HG03135 (cell line): ENCODE measurements at regions not wholly inside any gene's neighbourhood (a gene's known extent, or its start where the extent isn't known, plus 50 kb on each side); places are given as distances from the start of the nearest gene placed in this dataset.
"Not testable (repeated sequence)": the region's sequence is repeated elsewhere in the genome, so short reads cannot be mapped to it uniquely, and the experiment has no call there.

Experiments used
- ATAC-seq: cut with Tn5 transposase; IDR thresholded peaks from one replicate; pipeline ENCODE4 v1.9.1; 2021; ENCODE audit warnings: mild to moderate bottlenecking, moderate library complexity; ENCODE audit not compliant: unreplicated experiment

DNA sequence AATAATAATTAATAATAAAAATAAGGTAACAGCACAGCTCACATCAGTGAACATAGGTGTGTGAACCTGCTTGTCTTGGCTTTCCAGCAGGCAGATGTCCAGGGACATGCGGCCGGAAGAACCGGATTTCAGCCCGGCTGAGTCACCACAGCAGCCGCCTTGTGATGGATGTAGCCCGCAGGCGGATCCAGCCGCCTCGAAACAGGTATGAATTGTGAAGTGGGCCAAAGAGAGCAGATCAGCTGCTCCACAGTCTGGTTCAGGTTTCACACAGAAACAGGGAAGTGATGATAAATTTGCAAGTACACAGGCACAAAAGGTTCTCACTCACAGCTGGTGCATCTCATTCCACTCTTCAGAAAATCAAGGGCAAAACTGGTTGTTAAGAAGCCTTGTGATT is 55.1 kb downstream of the ID4 start:
- ATAC-seq: no peak

DNA sequence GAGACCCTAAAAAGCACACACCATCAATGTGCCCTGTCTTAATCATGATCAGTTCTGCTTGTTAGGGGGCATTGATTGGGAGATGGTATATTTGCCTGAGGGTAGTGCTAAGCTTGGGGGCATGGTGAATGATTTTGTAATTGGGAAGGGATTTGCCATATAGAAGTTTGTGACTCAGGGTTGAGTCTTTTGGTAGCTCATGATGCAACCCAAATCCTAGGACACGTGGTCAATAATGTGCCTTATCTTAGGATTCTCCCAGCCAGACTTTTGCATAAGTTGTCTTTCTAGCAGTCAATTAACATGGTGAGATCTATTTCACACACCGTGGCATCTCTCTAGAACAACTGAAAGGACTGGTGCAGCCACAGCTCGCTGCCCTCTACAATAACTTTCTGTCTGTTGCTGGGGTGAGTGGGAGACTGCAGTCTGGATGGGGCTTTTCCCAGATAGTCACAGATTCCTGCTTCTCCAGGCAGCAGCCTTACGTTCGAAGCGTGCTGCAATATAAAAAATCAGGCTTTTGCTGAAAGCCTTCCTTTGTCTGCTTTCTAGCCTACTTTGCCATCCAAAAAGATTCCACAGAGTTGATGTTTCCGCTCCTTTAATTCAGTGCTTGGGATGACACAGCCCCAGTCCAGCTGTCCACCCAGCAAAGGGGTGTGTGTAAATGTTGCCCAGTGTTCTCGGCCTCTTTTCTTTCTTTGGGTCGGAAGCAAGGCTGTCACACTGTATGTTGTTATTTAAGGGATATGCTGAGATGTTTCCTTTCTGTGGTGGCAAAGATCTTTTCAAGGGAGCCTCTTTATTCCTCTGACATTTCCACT is 58.9 kb downstream of the ID4 start:
- ATAC-seq: no peak

DNA sequence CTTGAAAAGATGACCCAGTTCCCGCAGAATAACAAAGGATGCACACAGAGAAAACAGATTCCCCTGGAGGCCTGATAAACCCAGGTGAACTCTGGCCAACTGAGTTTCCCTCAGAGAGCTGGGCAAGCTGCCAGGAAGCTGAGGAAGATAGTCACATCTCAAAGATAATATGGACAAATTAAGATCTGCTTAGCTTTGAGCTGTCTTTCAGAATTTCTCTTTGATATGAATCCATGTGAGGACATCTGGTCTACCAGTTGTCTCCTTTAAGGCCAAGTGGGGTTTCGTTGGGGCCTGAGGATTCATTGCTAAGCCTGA is 59.5 kb downstream of the ID4 start:
- no peak for ATAC-seq

DNA sequence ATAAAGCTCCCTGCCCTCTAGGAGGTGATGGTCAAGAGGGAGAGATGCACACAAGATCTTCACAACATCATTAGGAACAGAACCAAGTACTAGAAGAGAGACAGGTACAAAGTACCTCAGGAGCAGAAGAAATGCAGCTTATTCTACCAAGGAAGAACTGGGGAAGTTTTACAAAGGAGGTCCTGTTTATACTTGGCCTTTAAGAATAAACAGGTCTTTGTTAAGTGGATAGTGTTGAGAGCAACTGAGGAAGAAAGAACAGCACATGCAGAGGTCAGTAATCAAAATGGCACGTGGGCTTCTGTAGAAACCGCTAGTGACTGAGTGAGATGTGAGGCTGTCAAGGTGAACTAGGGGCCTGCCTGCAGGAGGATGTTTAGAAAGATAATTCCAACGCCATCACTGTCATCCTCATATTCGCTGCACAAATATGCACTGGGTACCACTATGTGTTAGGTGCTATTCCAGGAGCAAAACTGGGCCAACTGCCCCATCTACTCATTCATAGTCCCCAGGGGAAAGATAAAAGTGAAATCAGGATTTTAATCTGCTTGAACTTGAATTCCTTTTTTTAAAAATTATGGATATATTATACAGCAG is 61.1 kb downstream of the ID4 start:
- ATAC-seq: no peak

DNA sequence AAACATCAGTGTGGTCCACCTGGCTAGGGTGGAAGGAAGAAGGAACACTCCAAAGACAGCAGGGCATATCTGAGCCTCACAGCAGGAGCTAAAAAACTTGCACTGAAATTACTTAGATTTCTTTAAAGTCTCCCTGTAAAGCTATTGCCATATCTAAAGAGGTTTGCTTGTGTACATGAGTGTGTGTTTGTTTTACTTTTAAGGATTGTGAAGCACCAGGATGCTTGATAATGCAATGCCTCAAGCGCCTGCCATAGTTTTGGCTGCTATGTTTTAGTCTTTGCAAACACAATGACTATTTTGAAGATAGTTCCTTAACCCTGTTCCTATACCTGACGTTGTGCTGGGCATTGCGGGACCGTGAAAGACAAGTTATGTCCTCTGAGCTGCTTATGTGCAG is 65.0 kb downstream of the ID4 start:
- ATAC-seq: no peak

DNA sequence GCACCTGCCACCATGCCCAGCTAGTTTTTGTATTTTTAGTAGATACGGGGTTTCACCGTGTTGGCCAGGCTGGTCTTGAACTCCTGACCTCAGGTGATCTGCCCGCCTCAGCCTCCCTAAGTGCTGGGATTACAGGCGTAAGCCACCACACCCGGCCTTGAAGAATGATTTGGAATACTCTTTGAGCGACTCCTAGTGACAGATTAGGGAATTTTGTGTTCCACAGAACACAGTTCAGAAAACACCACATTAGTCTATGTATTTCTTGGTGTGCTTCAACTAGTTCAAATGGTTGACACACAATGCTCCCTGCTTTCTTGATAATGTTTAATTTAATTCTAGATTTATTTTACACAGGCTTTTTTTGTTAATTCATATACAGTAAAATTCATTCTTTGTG is 67.2 kb downstream of the ID4 start:
- ATAC-seq: not testable (repeated sequence)

DNA sequence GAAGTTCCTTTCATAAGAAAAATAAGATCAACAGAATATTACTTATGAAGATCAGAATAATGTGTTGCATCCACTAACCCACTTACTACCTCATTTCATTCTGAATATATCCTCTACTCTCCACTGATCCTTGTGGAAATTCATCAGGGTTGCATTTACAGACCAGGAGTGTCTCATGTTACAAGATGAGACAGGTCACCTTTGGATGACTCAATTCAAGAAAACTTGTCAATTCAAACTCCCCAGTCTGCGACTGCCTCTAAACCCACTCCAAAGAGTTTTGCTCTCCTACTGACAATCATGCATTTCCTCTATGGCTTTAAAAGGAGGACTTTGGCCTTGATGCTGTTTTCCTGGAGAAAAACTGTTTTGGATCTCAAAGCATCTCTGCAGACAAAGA is 68.4 kb downstream of the ID4 start:
- ATAC-seq: no peak

DNA sequence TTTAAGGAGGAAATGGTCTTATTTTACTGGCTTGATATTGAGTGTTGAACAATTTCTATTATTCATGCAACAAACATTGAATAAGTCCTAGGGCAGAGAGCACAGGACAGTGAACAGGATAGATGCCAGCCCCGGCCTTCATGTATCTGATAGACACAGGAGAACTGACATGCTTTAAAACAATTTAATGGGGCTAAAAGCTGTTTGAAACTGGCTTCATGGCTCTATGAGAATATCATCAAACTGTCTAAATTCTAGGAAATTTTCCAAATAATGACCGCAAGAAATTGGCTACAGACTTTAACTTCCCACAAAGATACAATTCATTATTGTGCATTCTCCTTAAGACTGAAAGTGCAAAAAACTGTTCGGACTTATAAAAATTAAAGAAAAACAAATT is 69.0 kb downstream of the ID4 start:
- ATAC-seq: no peak

DNA sequence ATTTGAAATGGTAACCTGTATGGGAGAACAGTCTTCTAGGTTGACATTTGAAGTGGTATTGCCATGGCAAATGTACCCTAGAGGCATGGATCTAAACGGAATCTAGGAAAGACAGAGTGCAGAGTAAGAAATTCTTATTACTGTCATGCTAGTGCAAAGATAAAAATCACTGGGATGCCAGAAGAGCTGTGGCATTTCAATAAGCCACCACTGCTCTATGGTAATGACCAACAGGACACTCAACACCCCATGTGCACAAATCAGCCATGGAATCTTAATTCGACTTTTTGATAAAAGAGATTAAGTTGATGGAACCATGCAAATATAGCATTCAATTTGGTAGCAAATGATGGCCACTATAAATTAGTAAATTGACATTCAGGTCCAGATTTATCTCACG is 74.1 kb downstream of the ID4 start:
- no peak for ATAC-seq

DNA sequence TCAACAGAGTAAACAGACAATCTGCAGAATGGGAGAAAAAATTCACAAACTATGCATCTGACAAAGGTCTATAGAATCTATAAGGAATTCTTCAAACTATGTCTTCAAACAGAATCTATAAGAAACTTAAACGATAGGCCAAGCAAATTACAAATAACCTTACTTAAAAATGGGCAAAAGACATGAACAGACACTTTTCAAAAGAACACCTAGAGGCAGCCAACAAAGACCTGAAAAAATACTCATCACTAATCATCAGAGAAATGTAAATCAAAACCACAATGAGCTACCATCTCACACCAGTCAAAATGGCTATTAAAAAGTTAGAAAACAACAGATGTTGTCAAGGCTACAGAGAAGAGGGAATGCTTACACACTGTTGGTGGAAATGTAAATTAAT is 81.3 kb downstream of the ID4 start:
- no peak for ATAC-seq

DNA sequence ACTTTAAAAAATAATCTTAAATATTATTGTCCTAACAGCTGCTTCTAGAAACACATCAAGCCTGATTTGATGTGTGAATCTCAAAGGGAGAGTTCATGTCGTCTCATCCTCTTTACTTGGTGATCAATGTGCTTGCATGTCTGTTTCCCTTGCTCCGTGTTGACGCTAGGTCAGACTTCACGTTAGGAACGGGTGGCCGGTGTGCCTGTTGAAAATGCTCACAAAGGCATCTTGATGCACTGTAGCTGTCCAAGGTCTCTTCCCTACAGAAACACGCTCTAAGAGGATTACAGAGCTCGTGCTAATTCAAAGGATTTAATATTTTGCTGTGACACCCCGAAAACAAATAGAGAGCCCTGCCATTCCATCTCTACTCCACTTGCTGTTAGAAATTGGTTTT is 84.6 kb downstream of the ID4 start:
- no peak for ATAC-seq

DNA sequence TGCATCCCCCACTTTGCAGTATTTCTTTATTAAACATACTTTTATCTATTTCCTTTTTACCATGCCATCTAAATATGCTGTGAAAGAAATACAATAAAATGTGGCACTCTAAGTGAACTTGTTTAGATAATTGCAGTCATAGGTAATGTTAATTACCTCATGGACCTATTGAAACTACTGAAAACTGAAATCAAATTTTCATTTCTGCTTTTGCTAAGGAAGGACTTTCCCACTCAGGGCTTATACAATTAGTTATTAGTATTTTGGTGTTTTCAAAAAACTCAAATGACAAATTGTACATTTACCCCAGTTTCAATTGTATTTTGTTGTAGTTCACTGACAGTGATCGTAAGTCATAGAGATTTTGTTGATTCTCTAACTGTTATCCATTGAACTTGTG is 88.4 kb downstream of the ID4 start:
- peak; percentile 66 for ATAC-seq

DNA sequence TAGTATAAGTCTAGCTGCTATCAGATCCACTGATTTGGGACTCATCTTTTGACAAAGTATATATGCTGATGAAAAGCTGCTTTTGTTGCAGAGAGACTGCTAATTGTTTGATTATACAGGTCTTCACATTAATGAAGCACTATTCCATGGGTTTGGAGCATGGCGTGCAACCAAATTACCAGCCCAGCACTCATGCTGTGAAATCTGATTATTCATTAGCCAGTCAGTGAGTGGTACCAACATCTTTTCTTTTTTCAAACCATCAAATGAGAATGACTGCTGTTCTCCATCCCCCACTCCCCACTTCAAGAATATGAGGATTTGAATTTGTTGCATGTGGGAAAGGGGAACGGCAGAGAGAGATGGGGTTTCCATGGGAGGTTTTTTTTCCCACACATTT is 91.3 kb downstream of the ID4 start:
- ATAC-seq: no peak

DNA sequence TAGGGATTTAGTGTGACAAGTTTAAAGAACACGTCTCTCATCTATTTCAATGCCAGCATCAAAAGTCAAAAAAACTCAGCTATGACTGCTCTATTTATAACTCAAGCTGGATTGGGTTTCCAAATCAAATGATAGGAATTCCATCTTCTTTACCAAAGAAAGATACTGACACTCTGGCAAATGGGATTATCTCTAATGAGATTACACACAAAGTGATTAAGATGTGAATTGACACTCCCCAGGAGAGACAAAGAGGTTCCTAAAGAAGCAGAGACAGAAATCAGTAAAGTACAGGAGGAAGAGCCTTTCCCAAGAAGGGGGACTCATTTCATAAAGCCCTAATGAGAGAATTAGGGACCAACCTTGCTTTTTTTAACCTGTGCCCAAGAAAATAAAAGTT is 92.1 kb downstream of the ID4 start:
- ATAC-seq: no peak

DNA sequence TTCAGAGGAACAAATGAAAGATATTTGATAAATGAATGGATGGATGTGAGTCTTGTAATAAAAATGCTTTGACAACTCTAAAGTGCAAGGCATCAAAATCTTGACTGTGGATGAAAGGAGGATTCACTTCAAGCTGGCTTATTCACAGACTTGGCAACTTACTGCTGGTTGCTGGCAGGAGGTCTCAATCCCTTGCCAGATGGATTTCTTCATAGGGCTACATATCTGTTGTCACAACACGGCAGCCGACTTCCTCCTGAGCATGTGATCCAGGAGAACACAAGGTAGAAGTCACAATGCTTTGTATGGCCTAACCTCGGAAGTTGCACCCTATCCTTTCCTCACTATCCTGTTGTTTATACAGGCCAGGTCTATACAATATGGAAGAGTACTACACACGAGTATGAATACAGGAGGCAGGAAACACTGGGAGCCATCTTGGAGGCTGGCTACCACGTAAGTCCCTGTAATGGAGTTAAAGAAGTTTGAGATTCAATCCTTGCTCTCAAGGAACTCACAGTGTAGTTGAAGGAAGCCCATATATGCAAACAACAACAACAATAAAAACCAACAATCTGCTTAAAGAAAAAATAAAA is 97.9 kb downstream of the ID4 start:
- no peak for ATAC-seq

DNA sequence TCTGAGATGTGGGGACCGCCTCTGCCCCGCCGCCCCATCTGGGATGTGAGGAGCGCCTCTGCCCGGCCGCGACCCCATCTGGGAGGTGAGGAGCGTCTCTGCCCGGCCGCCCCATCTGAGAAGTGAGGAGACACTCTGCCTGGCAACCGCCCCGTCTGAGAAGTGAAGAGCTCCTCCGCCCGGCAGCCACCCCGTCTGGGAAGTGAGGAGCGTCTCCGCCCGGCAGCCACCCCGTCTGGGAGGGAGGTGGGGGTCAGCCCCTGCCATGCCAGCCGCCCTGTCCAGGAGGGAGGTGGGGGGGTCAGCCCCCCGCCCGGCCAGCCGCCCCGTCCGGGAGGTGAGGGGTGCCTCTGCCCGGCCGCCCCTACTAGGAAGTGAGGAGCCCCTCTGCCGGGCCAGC is 102.2 kb downstream of the ID4 start:
- ATAC-seq: not testable (repeated sequence)

DNA sequence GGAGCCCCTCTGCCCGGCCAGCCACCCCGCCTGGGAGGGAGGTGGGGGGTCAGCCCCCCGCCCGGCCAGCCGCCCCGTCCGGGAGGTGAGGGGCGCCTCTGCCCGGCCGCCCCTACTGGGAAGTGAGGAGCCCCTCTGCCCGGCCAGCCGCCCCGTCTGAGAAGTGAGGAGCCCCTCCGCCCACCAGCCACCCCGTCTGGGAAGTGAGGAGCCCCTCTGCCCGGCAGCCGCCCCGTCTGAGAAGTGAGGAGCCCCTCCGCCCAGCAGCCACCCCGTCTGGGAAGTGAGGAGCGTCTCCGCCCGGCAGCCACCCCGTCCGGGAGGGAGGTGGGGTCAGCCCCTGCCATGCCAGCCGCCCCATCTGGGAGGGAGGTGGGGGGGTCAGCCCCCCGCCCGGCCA is 102.8 kb downstream of the ID4 start:
- not testable (repeated sequence) for ATAC-seq

DNA sequence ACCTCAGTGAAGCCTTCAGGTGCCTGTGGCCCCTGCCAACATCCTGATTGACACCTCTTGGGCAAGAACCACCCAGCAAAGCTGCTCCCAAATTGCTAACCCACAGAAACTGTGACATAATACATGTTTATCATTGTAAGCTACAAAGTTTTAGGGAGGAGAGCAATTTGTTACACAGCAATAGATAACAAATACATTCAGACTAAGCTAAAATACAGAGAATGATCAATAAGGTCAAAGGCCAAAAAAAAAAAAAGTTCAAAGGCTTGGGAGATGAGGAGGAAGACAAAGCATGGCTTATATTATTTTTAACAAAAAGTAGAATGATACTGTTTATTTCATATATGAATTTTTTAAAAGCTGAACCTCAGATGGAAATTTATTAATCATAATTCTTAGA is 105.9 kb downstream of the ID4 start:
- ATAC-seq: no peak

DNA sequence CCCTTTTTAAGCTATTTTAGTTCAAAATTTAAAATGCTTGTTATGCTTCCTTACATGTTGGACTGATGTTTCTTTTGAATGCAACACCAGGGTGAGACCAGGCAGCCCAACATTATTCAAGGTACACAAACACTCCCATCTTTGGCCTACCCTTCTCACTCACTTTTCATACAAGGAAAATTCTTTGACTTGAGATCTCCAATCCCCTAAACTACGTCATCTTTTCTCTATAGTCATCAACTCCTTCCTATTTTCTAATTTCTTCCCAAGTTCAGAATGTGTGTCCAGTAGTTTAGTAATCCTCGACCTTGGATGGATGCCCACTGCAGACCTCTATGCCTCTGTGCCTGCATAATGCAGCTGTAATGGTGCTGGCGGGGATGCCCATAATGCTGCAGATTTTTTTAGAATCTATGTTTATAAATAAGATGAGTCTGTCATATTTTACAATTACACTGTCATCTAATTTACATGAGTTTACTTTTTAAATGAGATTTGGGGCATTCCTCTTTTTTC is 108.7 kb downstream of the ID4 start:
- ATAC-seq: no peak

DNA sequence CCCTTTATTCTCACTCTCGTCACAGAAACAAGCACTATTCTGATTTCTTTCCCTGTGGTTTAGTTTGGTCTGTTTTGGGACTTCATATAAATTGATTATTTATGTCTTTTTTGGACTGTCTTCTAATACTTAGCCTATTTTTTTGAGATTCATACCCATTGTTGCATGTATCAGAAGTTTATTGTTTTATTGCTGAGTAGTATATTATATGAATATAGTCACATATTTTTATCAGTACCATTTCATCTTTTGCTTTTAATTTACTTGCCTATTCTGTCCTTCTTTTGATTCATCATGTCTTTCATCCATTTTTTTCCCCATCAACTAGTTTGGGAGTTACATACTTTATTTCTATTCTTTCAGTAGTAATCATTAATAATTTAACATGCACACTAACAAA is 112.0 kb downstream of the ID4 start:
- no peak for ATAC-seq

DNA sequence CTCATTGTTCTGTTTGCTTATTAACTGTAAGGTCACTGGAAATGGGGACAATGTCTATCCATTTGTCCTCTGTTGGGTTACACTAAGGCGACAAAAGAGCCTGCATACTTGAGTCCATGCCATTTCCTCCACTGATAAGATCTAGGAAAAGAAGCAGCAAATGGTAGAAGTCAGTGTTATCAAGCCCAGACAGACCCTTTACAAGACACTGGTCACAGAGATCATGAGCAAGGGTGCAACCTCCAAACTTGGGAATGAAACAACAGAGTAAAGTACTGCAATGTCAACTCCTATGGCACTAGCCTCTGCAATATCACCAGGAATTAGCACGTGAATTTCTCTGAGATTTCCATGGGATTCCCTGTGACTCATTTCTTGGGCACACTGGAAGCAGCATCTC is 126.9 kb downstream of the ID4 start:
- ATAC-seq: no peak

DNA sequence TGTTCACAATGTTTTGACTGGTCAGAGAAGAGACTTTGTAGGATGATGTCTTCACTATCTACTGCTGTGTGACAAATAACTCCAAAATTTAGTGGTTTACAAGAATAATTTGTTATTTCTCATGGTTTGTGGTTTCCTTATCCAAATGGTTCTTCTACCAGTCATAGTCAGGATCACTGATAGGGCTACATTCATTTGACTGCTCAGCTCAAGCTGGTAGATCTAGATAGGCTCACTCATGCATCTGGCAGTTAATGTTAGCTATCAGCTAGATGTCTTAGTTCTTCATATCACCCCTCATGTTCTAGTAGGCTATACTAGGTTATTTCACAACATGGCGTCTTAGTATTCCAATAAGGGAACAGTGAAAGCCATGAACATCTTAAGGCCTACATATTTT is 131.0 kb downstream of the ID4 start:
- ATAC-seq: no peak
